ENCODE measurements at regions not wholly inside any gene's neighbourhood (a gene's known extent, or its start where the extent isn't known, plus 50 kb on each side); places are given as distances from the start of the nearest gene placed in this dataset.

DNA sequence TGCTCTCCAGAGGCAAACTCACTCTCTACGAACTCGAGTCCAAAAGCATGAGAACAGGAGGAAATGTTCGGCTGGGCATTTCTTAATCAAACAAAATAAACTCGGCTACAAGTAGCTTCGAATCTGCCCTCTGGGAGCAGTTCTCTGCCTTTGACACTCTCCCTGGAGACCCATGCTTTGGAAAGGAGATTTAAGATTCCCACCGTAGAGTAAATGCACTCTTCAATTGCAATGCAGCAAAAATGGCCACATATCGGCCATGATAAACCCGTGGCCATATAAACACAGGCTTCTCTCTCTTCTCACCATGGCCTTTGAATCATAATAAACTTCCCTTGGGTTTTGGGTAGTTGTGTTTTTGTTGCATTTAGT, 215.4 kb downstream of the TOMM20 start:
- TF ChIP-seq, protein P1, sequence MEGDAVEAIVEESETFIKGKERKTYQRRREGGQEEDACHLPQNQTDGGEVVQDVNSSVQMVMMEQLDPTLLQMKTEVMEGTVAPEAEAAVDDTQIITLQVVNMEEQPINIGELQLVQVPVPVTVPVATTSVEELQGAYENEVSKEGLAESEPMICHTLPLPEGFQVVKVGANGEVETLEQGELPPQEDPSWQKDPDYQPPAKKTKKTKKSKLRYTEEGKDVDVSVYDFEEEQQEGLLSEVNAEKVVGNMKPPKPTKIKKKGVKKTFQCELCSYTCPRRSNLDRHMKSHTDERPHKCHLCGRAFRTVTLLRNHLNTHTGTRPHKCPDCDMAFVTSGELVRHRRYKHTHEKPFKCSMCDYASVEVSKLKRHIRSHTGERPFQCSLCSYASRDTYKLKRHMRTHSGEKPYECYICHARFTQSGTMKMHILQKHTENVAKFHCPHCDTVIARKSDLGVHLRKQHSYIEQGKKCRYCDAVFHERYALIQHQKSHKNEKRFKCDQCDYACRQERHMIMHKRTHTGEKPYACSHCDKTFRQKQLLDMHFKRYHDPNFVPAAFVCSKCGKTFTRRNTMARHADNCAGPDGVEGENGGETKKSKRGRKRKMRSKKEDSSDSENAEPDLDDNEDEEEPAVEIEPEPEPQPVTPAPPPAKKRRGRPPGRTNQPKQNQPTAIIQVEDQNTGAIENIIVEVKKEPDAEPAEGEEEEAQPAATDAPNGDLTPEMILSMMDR (optimal IDR thresholded peaks at IDR 0.05 in 1 of 3, IDR thresholded peaks at IDR 0.05 in 1 of 3, conservative IDR thresholded peaks at IDR 0.05 in 1 of 3; ENCODE audit: extremely low read depth in 1 of 3, insufficient read depth in 2 of 3, low read length in 3 of 3), result no peak
- TF ChIP-seq EZH2 (IDR thresholded peaks at IDR 0.05; ENCODE audit: low read length), result no peak
